GM19023 (cell line): ENCODE measurements at regions not wholly inside any gene's neighbourhood (a gene's known extent, or its start where the extent isn't known, plus 50 kb on each side); places are given as distances from the start of the nearest gene placed in this dataset.
A peak's percentile ranks its signal among the peaks of the same experiment; 100 is the strongest.

Source experiments
- ATAC-seq: cut with Tn5 transposase; IDR thresholded peaks from one replicate; pipeline ENCODE4 v1.9.1; 2021; ENCODE audit warnings: mild to moderate bottlenecking, moderate library complexity; ENCODE audit not compliant: unreplicated experiment

DNA sequence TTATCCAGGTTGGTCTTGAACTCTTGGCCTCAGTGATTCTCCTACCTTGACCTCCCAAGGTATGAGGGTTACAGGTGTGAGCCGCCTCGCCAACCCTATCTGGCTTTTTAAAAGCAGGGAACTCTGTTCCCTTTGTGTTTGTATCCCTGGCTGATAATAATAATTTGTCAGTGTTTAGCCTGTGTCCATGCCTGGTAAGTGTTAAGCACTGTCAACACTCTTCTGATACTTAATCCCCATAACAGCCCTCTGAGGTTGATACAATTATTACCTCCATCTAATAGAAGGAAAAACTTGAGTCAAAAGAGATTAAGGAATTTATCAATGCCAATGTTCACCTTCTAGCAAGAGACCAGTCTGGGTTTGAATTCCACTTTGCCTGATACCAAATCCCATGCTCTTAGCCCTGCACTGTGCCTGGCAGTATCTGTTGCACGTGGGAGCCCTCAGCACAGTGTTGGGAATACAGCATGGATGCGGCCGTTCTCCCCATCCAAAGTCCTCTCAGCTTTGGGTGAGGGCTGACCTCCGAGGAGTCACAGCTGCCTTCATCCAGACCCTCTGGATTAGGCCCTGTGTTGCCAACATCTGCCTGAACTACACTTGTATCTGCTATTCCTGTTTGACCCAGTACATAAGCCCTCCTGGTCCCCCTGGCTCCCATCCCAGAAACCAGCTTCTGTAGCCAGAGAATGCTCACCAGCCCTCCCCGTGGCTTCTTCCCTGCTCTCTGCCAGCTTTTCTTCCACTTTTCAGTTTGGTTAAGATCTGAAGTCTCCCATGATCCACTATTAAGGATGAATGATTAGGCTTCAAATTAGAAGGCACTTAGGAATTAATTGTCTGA lies 335.6 kb upstream of the ASIC2 start:
- no peak for ATAC-seq

DNA sequence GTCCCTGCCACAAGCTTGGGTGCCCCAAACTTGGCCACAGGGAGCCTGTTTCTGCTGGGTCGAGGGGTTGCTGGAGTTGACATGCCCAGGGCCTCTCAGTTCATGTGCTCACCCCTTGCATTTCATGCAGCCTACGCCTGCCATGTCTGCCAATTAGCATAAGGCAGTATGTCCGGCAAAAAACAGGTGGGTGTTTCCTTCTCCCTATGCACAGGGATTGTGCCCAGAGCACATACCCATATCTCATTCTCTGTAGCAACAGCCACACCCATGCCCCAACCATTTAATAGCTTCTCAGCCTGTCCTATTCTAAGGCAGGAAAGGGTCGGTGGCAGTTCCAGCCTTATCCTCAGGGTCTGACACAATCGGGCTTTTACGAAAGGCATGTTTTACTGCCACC lies 340.4 kb upstream of the ASIC2 start:
- ATAC-seq = no peak

DNA sequence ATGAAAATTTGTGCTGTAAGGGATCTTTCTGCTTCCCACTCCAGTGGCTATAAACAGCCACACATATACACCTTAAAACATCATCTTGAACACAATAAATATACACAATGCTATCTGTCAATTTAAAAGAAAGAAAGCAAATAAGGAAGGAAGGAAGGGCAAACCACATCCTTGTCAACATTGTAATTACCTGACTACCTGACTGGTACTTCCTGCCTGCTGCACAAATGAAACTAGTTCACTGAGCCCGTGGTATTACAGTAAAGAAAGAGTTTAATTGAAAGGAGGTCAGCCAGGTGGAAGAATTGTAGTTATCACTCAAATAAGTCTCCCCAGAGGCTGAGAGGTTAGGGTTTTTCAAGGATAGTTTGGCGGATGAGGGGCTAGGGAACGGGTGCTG lies 344.4 kb upstream of the ASIC2 start:
- ATAC-seq = no peak

DNA sequence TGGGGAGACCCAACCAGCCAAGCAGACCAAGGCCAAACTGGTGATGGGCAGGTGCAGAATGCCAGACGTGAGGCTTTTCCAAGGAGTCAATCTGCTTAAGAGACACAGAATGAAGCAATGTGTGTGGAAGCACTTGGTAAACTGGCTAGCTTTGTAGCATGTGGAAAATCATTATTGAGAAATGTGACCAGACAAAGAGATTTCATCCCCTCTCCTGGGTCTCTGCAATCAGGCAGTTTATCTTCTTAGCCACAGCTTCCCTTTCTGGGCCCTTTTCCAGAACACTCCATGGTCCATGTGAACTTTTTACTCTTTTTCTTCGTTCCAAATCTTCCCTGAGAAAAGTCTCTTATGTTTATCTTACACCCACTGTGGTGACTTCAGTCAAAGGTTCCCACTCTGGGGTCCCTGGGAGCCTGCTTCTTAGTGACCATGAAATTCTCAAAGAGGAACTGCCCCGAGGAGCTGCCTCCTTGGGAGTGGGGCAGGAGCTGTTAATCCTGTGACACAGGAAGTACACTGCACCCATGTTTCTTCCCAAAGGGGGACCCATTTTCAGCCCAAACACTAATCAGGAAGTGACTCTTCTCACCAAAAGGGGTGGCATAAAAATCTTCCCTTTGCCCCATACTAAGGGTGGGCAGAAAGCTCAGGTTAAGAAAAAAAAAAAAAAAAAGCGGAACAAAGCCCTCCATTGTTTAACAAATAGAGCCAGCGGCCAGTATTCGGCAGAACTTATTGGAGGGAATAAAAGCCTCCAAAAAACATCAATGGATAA lies 346.2 kb upstream of the ASIC2 start:
- no peak for ATAC-seq

DNA sequence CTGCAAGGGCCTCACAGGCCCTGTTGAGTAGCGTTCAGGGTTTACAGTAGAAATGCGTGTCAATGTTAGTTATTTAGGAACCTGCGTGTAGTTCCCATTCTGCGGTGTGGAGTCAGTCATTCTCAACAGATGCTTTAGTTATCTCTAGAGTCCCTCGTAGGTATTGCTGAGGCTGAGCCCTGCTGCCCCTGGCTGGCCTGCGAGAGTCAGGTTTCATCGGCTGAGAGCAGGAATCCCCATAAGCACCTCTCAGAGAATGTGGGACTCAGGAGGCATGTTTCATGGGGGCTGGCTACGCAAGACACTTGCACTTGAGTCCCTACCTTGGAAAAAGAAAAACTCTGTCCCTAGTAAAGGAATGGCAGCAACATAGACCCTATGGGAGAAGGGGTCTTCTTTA lies 347.5 kb upstream of the ASIC2 start:
- ATAC-seq = no peak

DNA sequence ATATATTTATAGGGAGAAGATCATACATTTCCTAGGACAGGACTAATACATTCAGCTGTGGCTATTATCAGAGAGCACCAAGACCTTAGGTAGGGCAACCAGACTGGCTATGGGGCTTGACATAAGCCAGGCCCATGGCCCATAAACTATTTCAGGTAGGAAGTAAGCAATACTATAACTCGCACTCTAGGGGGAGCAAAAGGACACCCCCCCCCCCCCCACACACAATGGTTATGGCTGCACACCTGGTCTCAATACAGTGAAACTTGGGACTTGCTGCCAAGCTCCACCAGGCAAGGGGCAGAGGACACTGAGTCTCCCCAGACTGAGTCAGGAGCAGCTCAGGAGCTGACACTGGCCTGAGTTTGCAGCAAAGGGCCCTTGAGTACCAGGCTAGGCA lies 348.9 kb upstream of the ASIC2 start:
- no peak for ATAC-seq

DNA sequence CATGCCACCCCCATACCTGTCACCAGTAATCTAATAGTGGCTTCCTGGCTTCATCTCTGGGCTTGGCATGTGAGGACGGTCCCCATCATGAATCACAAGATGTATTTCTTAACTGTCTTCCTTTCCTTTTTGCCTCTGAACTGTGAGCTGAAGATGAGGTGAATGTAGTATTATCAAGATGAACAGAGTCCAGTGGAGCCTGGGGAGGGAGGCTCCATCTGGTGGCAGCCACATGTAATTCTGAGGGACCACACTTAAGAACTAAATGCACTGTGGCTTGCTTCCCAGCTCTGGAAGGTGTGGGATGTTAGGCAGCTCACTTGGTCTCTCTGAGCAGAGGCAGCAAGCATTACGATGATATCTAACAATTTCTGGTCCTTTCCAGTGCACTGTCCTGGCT lies 354.9 kb upstream of the ASIC2 start:
- no peak for ATAC-seq

DNA sequence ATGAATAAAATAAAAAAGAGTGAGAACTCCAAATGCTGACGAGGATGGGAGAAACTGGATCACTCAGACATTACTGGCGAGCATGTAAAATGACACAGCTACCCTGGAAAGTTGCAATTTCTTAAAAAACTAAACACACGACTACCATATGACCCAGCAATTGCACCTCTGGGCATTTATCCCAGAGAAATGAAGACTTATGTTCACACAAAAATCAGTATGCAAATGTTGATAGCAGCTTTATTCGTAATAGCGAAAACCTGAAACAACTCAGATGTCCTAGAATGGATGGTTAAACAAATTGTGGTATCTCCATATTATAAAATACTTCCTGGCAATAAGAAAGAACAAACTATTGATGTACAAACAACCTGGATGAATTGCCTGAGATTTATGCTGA lies 357.2 kb upstream of the ASIC2 start:
- ATAC-seq = no peak

DNA sequence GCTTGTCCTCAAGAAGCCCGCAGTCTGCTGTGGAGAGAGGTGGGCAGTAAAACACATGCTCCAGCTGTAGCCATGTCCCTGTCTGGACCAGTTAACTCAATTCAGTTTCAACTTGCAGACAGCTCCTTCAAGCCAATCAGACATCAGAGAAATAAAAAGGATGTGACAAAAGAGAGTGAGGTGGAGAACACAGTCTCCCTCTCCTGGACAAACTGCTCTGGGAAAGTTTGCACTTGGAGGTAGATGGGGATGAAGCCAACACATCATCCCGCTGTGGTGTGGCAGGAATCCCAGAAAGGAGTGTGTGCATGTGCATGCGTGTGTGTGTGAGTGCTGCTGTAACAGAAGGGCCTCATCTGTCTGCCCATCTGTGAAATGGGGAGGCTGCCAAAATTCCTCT lies 358.6 kb upstream of the ASIC2 start:
- no peak for ATAC-seq

DNA sequence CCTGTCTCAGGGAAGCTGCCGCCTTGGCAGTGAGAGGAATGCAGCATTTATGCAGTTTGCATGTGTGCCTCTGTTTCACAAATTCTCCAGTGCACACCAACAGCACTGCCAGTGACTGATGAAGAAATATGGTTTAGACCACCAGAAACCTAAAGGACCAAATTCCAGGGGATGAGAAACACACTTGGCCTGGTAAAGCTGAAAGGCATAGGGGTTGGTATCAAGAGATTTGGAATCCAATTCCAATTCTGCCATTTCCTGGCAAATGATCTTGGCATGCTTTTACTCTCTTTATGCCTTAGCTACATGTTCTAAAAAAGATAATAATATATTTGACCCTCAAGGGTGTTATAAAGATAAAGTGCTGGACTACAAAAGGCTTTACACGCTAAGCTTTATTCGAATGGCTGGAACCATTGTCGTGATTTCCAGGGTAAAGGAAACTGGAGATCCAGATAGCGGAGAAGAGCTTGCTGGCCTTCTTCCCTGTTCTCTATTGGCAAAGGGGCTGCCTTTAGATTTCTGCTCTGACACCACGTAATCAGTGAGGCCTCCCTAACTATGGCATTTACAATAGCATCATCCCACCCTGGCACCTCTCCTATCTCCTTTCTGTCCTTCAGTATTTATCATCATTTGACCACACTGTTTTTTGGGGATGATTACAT lies 359.8 kb upstream of the ASIC2 start:
- no peak for ATAC-seq

DNA sequence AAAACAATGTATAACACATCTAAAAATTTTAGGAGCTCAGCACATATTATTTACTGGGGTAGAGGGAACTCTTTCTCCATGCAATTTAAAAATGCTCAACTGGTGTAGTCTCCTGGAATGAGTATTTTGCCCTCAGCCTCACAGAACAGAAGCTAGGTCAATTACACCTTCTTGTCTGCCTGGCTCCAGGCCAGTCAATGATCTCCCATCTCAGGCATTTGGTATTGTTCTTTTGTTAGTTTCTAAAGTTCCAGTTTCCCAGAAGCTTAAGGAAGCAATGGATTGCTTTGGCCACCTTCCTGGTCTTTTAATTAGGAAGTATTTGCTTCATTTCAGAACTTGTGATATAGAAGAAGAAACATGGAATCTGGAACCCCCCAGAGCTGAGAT lies 360.3 kb upstream of the ASIC2 start:
- ATAC-seq = no peak

DNA sequence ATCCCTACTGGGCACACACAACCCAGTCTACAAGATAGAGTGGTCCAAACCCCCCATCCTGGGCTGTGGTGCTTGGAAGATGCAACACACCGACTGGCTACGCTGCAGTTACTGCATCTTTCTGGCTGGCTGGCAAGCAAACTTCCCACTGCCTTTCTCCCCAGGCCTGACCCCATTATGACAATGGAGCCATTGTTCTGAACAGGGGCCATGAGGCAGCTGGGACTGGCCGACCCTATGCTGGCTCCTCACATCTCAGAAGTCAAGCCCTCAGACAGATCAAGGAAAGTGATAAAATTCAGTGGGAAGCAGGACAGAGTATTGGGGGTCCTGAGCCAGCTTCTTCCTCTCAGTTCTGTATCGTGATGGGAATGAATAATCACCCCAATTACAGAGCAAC lies 364.1 kb upstream of the ASIC2 start:
- no peak for ATAC-seq

DNA sequence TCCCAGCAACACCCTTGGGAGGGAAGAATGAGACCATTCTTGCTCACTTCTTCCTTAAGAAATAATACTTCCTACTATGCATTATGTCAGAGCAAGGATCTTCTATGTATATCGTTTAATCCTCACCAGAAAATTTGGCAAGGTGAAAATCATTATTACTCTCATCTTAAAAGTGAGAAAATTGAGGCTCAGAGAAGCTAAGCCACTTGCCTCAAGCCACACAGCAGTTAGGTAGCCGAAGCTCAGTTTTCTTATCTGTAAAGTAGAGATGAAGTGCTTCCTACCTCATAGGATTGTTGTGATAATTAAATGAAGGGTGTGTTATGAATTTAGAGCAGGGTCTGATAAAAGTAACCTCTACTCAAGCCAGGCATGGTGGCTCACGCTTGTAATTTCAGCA lies 368.9 kb upstream of the ASIC2 start:
- no peak for ATAC-seq

DNA sequence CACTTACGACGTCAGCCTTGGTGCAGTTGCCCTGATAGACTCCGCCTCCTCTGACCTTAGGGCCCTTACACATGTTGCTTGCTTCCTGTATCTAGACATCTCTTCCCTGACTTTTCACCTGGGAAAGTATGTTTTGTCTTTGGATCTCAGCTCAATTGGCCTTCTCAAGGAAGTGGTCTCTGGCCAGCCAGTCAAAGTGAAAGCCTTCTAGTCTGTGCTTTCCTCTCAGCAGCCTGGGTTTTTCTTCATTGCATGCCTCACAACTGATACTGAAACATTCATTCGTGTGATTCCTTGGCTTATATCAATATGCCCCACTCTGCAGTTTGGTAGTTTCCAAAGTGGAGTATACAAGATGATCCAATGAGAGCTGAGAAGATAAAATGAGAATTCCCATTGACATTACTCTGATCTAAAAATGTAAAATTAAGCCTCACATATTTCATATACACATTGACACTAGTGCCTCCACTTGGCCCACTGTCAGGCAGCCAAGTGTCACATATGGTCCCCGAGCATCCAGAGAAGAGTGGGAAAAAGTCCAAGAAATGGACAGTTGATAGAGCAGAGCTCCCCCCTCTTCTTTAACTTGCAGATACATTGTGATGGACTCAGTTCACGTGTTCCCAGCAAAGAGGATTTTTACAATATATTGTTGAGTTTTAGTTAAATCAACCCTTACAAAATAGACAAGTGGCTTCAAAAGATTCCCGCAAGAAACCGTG lies 371.2 kb upstream of the ASIC2 start:
- ATAC-seq = no peak

DNA sequence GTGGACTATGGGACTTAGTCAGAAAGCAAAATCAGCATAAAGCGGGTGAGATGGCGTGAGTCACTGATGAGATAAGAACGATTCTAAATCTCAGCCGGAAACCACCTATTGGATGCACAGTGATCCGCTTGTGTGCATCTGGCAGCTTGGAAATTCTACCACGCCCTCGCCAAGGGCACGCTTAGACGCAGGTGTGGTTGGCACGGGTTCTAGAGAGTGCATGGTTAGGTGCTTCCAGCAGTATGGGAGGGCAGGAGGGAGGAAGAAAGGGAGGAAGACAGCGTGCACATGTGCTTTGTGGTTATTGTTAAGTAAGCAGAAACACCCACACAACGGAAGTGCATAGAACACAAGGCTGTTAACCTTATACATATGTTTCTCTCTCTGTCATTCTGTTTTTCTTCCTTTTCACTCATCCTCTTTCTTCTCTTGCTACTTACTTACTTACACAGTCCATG lies 374.0 kb upstream of the ASIC2 start:
- ATAC-seq = peak; percentile 71

DNA sequence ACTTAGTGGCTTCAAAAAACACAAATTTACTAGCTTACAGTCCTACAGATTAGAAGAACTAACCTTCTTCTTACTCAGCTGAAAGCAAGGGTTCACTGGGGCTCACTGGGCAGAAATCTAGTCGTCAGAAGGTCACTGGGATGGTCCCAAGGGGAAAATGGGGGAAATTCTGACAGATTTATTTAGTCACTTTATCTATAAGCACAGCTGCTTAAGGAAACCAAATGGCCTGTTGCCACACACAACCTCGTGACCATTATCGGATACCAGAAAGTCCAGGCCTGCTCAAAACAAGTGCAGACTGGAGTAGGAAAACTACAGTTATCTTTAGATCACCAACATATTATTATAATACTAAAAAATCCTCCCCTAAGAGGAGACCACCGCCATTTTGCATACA lies 374.6 kb upstream of the ASIC2 start:
- no peak for ATAC-seq

DNA sequence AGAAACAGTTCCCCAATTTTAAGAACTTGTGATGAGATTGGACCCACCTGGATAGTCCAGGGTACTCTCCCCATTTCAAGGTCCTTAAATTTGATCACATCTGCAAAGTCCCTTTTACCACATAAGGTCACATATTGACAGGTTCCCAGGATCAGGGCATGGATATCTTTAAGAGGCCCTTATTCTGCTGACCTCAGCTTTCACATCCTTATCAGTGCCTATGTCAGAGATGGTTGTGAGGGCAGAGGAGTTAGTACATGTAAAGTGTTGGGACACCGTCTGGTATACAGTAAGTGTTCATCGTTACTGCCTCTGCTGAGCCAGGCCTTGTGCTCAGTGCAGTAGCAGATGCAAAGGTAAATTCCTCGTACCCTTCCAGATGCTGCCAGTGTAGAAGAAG lies 375.4 kb upstream of the ASIC2 start:
- ATAC-seq = no peak

DNA sequence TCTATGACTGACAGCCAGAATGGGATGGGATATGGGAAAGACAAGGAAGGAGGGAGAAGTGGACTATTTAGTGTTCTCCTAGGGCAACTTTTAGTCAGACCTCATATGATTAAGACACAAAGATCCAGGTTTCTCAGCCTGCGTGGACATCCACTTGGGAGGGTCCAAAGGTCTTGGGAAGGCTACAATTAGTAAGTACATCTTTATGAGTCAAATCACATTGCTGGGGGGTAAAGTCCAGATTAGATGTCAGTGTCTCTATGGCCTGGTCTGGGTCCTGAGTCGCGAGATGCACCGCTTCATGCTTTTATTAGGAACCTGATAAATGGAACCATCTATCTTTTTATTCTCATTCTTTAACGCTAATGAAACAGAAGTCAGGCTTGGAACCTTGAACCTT lies 378.4 kb upstream of the ASIC2 start:
- no peak for ATAC-seq

DNA sequence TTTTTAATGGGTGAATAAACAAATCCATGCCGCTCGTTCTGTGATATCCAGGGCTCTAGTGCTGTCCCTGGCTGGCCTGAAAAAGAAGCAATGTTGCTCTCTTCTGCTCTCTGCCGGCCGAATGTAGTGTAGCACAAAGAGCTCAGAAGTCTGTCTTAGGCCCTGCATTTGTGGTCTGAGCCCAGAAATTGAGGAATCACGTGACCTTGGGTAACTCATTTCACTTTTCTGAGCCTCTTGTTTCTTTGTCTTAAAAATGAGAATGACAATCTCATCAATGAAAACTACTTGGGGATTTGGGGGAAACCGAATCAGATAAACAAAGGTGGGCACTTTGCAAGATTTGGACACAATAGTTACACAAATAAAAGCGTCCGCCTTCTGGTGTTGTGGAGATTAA lies 381.6 kb upstream of the ASIC2 start:
- no peak for ATAC-seq

DNA sequence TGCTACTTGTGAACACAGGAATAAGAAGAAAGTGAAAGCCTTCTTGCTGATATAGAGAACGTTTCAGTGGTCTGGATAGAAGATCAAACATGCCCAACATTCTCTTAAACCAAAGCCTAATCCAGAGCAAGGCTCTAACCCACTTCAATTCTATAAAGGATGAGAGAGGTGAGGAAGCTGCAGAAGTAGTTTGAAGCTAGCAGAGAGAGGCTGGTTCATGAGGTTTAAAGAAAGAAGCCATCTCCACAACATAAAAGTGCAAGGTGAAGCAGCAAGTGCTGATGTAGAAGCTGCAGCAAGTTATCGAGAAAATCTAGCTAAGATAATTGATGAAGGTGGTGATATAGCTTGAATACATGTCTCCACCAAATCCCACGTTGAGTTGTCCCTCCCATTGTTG lies 383.3 kb upstream of the ASIC2 start:
- no peak for ATAC-seq

DNA sequence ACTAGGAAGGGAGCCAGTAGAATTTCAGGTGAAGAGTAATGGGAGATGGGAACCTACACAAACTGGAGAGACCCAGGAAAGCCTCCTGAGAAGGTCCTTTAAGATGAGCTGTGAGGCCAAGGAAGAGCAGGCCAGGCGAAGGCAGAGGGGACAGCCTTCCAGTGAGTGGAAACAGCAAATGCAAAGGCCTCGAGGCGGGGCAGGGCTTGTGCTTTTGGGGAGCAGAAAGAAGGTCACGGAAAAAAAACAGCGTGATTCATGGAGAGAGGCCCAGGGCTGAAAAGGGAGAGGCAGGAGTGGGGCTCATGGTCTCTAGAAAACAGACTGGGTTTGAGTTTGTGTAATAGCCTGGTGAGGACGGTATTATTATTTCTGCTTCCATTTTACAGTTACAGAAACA lies 386.5 kb upstream of the ASIC2 start:
- ATAC-seq = no peak
